GM12878 (cell line): ENCODE measurements at regions not wholly inside any gene's neighbourhood (a gene's known extent, or its start where the extent isn't known, plus 50 kb on each side); places are given as distances from the start of the nearest gene placed in this dataset.

ENCODE experiments used
- BHLHE40 ChIP-seq, 2 experiments: fragments of 450-650 bp in 1 of 2; IDR thresholded peaks; 2 replicates each; pipeline ENCODE4 v1.6.1; 2011 to 2017; ENCODE audit warnings: low read depth in 2 of 2, borderline replicate concordance in 1 of 2, improper control_type of control experiment in 1 of 2, low read length in 1 of 2, mild to moderate bottlenecking in 1 of 2
- CBX5 ChIP-seq: sonication (generic); IDR thresholded peaks from 2 replicates; pipeline ENCODE4 v1.6.1; 2016; ENCODE audit warnings: low read depth, moderate library complexity, mild to moderate bottlenecking, inconsistent platforms
- NR2C2 ChIP-seq: IDR thresholded peaks from 2 replicates; pipeline ENCODE4 v1.6.1; 2011; ENCODE audit warnings: borderline replicate concordance, low read depth; ENCODE audit not compliant: control insufficient read depth, insufficient read length
- RAD21 ChIP-seq: IDR thresholded peaks from 2 replicates; pipeline ENCODE4 v1.6.1; 2011; ENCODE audit warnings: mild to moderate bottlenecking, low read depth, low read length, moderate library complexity; ENCODE audit not compliant: insufficient read depth
- TF ChIP-seq, protein P1 (sequence below), 3 experiments: IDR thresholded peaks in 2 of 3; conservative IDR thresholded peaks in 1 of 3; 2 replicates each; pipeline ENCODE4 v1.5.1; 2011; ENCODE audit warnings: low read depth in 3 of 3, low read length in 3 of 3, mild to moderate bottlenecking in 3 of 3, control low read depth in 2 of 3, moderate library complexity in 2 of 3, inconsistent platforms in 1 of 3, mixed read lengths in 1 of 3; ENCODE audit not compliant: control insufficient read depth in 2 of 3, insufficient read depth in 1 of 3; ENCODE audit errors: extremely low read depth in 1 of 3
- TF ChIP-seq, protein P2 (sequence below): IDR thresholded peaks from 2 replicates; pipeline ENCODE4 v1.6.1; 2011; ENCODE audit warnings: low read depth, low read length, improper control_type of control experiment, borderline replicate concordance
- TF ChIP-seq, protein P3 (sequence below): IDR thresholded peaks from 2 replicates; pipeline ENCODE4 v1.6.1; 2011; ENCODE audit warnings: mild to moderate bottlenecking, low read depth, low read length, moderate library complexity; ENCODE audit not compliant: insufficient replicate concordance
- TF ChIP-seq, protein P4 (sequence below): IDR thresholded peaks from 2 replicates; pipeline ENCODE4 v1.6.1; 2011; ENCODE audit warnings: borderline replicate concordance, low read depth, mild to moderate bottlenecking, moderate library complexity, low read length; ENCODE audit not compliant: insufficient read depth, poor library complexity, severe bottlenecking

DNA sequence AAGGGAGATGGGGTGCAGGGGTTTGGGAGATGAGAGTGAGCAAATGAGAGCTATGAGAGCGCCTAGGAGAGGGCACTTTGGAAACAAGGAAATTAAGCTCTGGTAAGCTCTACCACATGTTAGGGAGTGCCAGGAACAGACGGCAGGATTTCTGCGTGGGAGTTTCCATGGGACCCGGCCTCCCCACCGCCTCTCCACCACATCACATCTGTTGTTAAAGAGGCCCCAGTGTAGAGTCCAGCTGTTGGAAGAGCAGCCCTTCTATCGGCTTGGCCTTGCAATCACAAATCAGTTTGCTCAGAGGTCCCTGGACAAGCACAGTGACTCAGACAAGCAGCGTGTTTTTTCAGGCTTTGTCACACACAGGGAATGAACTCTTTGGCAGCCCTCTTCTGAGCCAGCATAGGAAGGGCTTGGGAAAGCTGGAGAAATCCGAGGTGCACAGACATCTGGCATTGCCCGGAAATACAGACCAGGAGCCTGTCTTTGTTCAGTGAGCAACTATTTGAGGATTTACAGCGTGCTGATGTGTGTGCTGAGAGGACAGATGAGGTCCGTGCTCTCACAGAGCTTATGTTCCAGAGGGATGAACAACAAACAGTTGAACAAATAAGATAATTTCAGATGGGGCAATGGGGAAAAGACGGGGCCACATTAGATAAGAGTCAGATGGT, 370.6 kb upstream of the PROK2 start:
- no peak for TF ChIP-seq BHLHE40 (IDR thresholded peaks at IDR 0.05; ENCODE audit: borderline replicate concordance in 1 of 2, low read depth in 2 of 2, low read length in 1 of 2)
- TF ChIP-seq, protein P1, sequence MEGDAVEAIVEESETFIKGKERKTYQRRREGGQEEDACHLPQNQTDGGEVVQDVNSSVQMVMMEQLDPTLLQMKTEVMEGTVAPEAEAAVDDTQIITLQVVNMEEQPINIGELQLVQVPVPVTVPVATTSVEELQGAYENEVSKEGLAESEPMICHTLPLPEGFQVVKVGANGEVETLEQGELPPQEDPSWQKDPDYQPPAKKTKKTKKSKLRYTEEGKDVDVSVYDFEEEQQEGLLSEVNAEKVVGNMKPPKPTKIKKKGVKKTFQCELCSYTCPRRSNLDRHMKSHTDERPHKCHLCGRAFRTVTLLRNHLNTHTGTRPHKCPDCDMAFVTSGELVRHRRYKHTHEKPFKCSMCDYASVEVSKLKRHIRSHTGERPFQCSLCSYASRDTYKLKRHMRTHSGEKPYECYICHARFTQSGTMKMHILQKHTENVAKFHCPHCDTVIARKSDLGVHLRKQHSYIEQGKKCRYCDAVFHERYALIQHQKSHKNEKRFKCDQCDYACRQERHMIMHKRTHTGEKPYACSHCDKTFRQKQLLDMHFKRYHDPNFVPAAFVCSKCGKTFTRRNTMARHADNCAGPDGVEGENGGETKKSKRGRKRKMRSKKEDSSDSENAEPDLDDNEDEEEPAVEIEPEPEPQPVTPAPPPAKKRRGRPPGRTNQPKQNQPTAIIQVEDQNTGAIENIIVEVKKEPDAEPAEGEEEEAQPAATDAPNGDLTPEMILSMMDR (IDR thresholded peaks at IDR 0.05 in 2 of 3, conservative IDR thresholded peaks at IDR 0.05 in 1 of 3; ENCODE audit: control insufficient read depth in 2 of 3, extremely low read depth in 1 of 3, insufficient read depth in 1 of 3, low read depth in 3 of 3, low read length in 3 of 3), result no peak
- TF ChIP-seq, protein P2, sequence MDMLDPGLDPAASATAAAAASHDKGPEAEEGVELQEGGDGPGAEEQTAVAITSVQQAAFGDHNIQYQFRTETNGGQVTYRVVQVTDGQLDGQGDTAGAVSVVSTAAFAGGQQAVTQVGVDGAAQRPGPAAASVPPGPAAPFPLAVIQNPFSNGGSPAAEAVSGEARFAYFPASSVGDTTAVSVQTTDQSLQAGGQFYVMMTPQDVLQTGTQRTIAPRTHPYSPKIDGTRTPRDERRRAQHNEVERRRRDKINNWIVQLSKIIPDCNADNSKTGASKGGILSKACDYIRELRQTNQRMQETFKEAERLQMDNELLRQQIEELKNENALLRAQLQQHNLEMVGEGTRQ, result no peak
- TF ChIP-seq, protein P3, sequence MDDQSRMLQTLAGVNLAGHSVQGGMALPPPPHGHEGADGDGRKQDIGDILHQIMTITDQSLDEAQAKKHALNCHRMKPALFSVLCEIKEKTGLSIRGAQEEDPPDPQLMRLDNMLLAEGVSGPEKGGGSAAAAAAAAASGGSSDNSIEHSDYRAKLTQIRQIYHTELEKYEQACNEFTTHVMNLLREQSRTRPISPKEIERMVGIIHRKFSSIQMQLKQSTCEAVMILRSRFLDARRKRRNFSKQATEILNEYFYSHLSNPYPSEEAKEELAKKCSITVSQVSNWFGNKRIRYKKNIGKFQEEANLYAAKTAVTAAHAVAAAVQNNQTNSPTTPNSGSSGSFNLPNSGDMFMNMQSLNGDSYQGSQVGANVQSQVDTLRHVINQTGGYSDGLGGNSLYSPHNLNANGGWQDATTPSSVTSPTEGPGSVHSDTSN, result no peak
- no peak for TF ChIP-seq CBX5
- no peak for TF ChIP-seq NR2C2
- TF ChIP-seq RAD21, result no peak
- TF ChIP-seq, protein P4, sequence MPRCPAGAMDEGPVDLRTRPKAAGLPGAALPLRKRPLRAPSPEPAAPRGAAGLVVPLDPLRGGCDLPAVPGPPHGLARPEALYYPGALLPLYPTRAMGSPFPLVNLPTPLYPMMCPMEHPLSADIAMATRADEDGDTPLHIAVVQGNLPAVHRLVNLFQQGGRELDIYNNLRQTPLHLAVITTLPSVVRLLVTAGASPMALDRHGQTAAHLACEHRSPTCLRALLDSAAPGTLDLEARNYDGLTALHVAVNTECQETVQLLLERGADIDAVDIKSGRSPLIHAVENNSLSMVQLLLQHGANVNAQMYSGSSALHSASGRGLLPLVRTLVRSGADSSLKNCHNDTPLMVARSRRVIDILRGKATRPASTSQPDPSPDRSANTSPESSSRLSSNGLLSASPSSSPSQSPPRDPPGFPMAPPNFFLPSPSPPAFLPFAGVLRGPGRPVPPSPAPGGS, result no peak
